Rectal smooth muscle tissue (tissue), 1 donor: ENCODE measurements at regions not wholly inside any gene's neighbourhood (a gene's known extent, or its start where the extent isn't known, plus 50 kb on each side); places are given as distances from the start of the nearest gene placed in this dataset.

ENCODE experiments used
- H3K27ac ChIP-seq: one replicate; pipeline ENCODE4 v1.7.0; 2013; ENCODE audit warnings: low read depth, low read length, inconsistent platforms
- H3K27me3 ChIP-seq: one replicate; pipeline ENCODE4 v1.7.0; 2013; ENCODE audit warnings: low read length; ENCODE audit not compliant: control insufficient read depth, insufficient read depth
- H3K36me3 ChIP-seq: one replicate; pipeline ENCODE4 v1.7.0; 2013; ENCODE audit warnings: low read length; ENCODE audit not compliant: control insufficient read depth, insufficient read depth
- H3K4me1 ChIP-seq: one replicate; pipeline ENCODE4 v1.7.0; 2013; ENCODE audit warnings: low read length; ENCODE audit not compliant: control insufficient read depth, insufficient read depth
- H3K4me3 ChIP-seq: one replicate; pipeline ENCODE4 v1.7.0; 2013; ENCODE audit warnings: low read length
- H3K9ac ChIP-seq: one replicate; pipeline ENCODE4 v1.7.0; 2013; ENCODE audit warnings: low read length

DNA sequence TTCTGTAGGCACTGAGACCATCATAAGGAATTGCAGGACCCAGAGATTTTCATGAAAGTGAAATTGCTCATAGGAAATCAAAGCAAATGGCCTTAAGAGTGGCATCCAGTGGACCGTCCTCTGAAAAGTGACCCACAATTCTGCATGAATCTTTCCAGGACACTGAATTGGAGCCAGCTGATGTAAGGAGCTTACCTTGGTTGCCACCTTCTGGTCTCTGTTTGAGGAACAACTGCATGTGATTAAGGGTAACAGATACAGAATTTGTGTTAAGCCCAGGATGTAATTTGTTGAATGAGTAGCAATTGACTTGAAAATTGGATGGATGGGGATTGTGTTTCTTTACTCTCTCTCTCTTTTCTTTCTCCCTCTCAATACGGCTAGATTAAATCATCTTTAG, 49.9 kb upstream of the GAS1 start:
- no peaks in the 10 kb centered on the region for H3K4me1 ChIP-seq
- H3K36me3 ChIP-seq: no peaks in the 10 kb centered on the region
- H3K9ac ChIP-seq: no peak overlapping the region
- no peaks in the 10 kb centered on the region for H3K27me3 ChIP-seq
- no peak overlapping the region for H3K4me3 ChIP-seq
- H3K27ac ChIP-seq: no peak overlapping the region

DNA sequence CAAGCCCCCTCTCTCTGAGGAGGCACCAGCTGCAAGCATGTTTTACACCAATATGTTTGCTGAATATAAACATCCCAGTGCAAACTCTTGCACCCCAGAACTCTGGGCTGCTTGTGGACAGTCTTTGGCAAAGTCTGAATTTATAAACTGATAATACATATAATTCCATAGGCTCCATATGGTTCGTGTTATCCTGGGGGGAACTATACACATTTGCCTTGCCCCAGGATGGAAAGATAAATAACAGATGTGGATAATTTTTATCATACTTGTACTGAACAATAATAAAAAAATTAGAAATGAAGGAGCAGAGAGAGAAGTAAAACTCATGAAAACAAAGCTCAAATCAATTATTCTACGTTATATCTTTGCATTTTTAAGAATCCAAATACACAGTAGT, 50.6 kb upstream of the GAS1 start:
- Histone ChIP-seq H3K27me3 (no peaks in the 10 kb centered on the region), H3K9ac (no peak overlapping the region), H3K36me3 (no peaks in the 10 kb centered on the region), H3K27ac (no peak overlapping the region), H3K4me1 (no peaks in the 10 kb centered on the region), H3K4me3 (no peak overlapping the region)

DNA sequence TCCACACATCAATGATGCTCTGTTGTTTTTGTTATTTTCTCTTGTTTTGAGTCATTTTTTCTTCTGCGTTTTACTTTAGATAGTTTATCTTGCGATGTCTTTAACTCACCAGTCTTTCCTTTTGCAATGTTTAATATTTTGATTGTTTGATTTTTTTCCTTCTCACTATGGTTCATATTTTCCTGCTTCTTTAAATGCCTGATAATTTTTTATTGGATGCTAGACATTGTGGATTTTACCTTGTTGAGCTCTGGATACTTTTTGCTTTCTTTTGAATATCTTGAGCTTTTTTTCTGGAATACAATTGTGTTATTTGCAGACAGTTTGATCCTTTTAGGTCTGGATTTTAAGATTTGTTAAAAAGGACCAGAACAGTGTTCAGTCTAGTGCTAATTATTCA, 55.2 kb upstream of the GAS1 start:
- H3K36me3 ChIP-seq: no peaks in the 10 kb centered on the region
- H3K27ac ChIP-seq: no peak overlapping the region
- no peak overlapping the region for H3K9ac ChIP-seq
- H3K27me3 ChIP-seq: no peaks in the 10 kb centered on the region
- no peak overlapping the region for H3K4me3 ChIP-seq
- H3K4me1 ChIP-seq: peaks cover 1% of the 10 kb centered on the region

DNA sequence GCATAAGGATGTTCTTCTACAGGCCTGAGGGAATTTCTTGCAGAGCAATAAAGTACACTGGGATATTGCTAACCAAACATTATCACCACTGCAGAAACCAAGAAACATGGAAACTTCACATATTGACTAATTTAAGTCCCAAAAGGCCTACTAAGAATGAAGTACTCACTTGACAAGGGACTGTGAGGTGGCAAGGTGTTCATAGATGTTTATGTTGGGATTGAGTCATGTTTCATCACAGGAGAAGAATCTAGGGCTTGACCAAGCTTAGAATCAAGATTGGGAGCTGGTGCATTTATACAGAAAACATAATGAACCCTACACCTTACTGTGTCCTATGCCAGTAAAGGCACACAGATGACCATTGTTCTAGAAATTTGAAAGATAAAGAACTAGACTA, 56.7 kb upstream of the GAS1 start:
- Histone ChIP-seq H3K4me1 (peaks cover 6% of the 10 kb centered on the region), H3K4me3 (no peak overlapping the region), H3K27ac (no peak overlapping the region), H3K36me3 (no peaks in the 10 kb centered on the region), H3K9ac (no peak overlapping the region), H3K27me3 (no peaks in the 10 kb centered on the region)

DNA sequence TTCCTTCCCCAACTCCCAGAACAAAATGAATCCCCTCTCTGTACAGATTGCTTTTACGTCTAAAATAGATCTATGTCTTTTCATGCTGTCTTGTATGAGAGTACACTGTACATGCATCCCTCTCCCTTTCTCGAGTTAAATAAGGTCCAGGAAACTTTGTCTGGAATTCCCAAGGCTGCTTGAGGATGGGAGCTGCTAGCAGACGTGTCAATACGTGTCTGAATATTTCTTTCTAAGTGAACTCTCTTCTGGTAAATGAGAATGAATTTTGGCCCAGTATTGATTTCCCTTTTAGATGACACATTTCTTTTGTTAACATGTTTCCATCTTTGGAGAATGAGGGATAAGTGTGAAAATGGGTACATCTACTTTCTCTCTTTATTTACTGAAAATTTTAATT, 59.6 kb upstream of the GAS1 start:
- no peak overlapping the region for H3K9ac ChIP-seq
- H3K27me3 ChIP-seq: no peaks in the 10 kb centered on the region
- H3K27ac ChIP-seq: no peak overlapping the region
- H3K36me3 ChIP-seq: no peaks in the 10 kb centered on the region
- H3K4me1 ChIP-seq: peaks cover 6% of the 10 kb centered on the region
- H3K4me3 ChIP-seq: no peak overlapping the region

DNA sequence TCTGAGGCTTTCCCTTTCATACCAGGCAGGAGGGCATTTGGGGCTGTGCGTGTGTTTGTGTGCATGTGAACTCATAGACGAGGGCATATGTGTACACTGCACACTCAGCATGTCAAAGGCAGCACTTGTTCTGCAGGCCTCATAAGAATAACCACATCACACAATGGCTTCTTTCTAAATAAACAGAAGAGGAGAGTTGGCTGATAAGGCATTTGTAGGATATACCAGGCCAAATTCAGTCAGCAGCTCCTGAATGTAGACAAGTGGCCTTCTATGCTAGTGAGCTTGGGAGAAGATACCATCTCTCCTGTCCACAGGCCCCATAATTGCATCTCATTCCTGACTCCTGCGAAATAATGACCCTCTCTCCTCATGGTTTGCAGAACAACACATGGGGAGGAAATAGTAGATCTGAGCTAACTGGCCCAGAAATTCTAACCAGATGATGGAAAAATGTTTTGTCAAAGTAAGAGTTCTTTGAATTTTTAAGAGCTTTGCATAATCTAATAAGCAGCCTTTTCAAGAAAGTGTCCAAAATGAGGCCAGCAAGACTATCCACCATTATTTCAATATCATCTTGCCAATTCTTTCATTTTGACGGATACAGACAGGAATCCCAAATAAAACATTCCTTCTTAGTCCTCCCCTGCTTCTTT, 60.5 kb upstream of the GAS1 start:
- no peak overlapping the region for H3K4me3 ChIP-seq
- H3K4me1 ChIP-seq: peaks cover 6% of the 10 kb centered on the region
- no peak overlapping the region for H3K27ac ChIP-seq
- no peak overlapping the region for H3K9ac ChIP-seq
- no peaks in the 10 kb centered on the region for H3K27me3 ChIP-seq
- H3K36me3 ChIP-seq: no peaks in the 10 kb centered on the region

DNA sequence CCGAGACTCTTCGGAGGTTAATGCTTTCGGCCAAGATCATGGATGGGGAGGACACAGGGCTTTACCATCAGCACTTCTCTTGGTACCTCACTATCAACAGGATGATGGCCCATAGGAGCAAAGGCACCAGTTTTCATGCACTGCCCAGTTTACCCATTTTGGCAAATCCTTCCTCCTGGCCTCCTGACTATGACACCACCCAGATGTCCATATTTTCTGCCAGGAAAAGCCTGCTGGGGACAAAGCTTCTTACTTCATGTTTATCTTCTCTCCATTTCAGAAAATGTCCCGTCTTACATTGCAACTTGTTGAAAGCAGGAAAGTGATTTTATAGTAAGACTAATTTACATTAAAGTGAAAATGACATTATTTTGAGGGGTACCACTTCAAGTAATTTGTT, 61.4 kb upstream of the GAS1 start:
- Histone ChIP-seq H3K27ac (no peak overlapping the region), H3K36me3 (no peaks in the 10 kb centered on the region), H3K9ac (no peak overlapping the region), H3K27me3 (no peaks in the 10 kb centered on the region), H3K4me1 (peaks cover 6% of the 10 kb centered on the region), H3K4me3 (no peak overlapping the region)

DNA sequence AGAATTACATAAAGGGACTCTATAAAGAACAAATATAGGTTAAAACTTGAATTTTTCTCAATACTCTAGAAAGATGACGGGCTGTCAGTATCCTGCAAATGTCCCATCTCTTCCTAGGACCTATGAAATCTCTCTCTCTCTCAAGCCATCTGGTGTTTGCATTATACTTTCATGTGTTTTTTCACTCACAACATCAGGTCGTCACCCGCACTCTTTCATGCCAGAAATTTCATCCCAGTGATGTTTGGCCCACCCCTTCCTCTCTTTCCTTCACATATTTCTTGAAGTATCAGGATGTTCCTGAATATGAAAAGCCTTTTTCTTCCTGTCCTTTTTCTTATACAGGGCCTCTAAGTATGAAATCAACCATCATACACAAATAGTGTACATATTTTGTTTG, 63.3 kb upstream of the GAS1 start:
- Histone ChIP-seq H3K4me1 (peaks cover 8% of the 10 kb centered on the region), H3K27ac (no peak overlapping the region), H3K27me3 (no peaks in the 10 kb centered on the region), H3K36me3 (no peaks in the 10 kb centered on the region), H3K9ac (no peak overlapping the region), H3K4me3 (no peak overlapping the region)

DNA sequence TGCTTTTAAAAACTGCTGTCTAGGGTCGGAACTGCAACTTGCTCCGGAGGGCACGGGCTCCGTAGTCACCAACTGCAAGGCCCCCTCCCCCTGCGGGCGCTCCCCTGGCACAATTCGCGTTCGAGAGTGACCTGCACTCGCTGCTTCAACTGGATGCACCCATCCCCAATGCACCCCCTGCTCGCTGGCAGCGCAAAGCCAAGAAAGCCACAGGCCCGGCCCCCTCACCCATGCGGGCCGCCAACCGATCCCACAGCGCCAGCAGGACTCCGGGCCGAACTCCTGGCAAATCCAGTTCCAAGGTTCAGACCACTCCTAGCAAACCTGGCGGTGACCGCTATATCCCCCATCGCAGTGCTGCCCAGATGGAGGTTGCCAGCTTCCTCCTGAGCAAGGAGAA, 64.2 kb upstream of the GAS1 start:
- Histone ChIP-seq H3K4me3 (no peak overlapping the region), H3K27me3 (no peaks in the 10 kb centered on the region), H3K36me3 (no peaks in the 10 kb centered on the region), H3K27ac (no peak overlapping the region), H3K9ac (no peak overlapping the region), H3K4me1 (peaks cover 8% of the 10 kb centered on the region)

DNA sequence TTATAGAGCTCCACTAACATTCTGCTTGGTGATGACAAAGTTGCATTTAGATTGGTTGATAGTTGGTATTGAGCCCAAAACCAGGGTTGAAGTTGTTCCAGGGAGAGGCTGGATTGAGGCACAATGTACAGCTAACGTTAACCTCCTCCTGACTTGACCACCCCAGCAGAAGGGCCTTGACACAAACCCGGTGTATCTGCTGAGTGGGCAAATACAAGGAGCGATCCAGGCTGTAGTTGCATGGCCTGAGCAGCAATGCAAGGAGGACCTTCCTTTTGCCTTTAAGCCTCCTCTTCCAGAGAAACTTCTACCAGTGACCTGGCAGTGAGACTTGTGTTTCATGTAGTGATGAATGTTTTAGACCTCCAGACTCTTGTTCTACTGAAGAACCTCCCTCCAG, 66.2 kb upstream of the GAS1 start:
- no peaks in the 10 kb centered on the region for H3K36me3 ChIP-seq
- H3K9ac ChIP-seq: no peak overlapping the region
- H3K27ac ChIP-seq: no peak overlapping the region
- H3K4me3 ChIP-seq: no peak overlapping the region
- peaks cover 2% of the 10 kb centered on the region for H3K4me1 ChIP-seq
- H3K27me3 ChIP-seq: no peaks in the 10 kb centered on the region

DNA sequence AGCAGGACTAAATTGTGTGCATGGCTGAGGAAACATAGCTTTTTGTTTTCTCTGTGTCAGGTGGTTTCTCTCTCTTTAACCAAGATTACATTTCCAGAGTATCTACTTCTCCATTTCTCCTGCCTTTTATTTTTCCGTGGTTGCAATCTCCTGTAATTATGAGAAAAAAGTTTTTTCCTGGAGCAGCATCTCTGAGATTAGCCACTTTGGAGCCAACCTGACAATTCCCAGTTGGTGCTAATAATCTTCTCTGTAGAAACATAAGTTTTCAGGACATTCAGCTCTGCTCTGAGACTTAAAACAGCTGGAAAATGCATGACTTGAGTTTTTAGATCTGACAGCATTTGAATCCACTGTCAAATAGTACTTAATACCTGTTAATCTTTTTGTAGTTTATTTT, 67.1 kb upstream of the GAS1 start:
- H3K27ac ChIP-seq: no peak overlapping the region
- no peak overlapping the region for H3K4me3 ChIP-seq
- peaks cover 2% of the 10 kb centered on the region for H3K4me1 ChIP-seq
- no peaks in the 10 kb centered on the region for H3K27me3 ChIP-seq
- no peaks in the 10 kb centered on the region for H3K36me3 ChIP-seq
- no peak overlapping the region for H3K9ac ChIP-seq

DNA sequence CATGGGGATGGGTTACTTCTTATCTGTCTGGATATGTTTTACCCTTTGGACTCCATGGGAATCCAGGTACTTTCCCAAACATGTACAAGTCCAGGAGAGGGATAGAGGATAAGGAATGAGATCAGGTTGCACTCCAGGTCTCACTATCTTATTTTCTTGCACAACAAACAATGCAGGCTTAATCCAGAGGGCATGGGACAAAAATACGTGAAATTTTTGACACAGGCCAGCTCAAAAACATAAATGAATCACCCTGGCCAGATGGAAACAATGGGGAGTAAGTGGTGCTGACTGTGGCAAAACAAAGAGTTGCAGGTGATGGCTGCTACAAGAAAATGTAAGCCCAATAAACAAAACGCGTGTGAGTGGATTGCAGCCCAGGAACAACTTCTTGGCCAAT, 69.4 kb upstream of the GAS1 start:
- H3K9ac ChIP-seq: no peak overlapping the region
- no peaks in the 10 kb centered on the region for H3K36me3 ChIP-seq
- H3K27ac ChIP-seq: no peak overlapping the region
- H3K27me3 ChIP-seq: no peaks in the 10 kb centered on the region
- no peak overlapping the region for H3K4me3 ChIP-seq
- H3K4me1 ChIP-seq: peaks cover 2% of the 10 kb centered on the region

DNA sequence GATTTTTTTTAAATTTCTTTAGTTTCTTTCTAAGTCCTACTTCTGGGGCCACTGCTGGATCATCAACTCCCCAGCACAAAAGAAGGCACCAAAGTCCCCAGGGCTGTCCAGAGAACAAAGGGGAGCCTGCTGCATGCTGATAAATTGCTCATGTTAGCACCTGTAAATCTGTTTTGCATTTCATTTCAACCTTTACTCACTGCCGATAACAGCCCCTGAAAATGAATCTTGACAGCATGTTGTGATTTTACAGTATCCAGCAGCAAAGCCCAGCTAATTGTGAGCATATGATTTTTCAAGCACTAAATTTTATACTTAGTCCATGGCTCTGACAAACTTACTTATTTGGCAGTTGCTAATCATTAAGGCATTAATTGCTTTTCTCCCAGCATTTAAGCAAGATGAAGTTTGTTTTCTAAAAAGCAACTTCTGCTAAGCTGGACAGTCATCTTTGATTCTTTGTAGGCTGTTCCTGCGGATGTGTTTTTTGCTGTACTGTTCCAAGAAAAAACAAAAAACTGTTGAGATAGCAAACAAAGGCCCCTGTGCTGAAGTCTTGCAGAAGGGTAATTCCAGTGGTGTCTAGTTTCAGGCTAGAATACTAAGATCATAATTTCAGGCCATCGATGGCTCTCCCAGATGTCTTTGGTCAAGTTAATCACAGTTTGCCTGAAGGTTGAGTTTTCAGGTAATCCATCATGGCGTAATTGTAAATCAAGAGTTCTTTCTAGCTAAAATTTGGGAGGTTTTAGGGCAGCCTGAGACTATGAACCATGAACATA, 73.1 kb upstream of the GAS1 start:
- H3K27me3 ChIP-seq: no peaks in the 10 kb centered on the region
- peaks cover 3% of the 10 kb centered on the region for H3K4me1 ChIP-seq
- no peak overlapping the region for H3K27ac ChIP-seq
- no peak overlapping the region for H3K4me3 ChIP-seq
- H3K9ac ChIP-seq: no peak overlapping the region
- no peaks in the 10 kb centered on the region for H3K36me3 ChIP-seq
